ENCODE measurements at regions not wholly inside any gene's neighbourhood (a gene's known extent, or its start where the extent isn't known, plus 50 kb on each side); places are given as distances from the start of the nearest gene placed in this dataset.

GRCh38 chr1:55947446-55947845, 631.9 kb downstream of the PLPP3 start:
- no peak for DNase-seq

- no peak for DNase-seq
Measured at GRCh38 chr1:55943721-55944435, 635.5 kb downstream of the PLPP3 start.

- no peak for DNase-seq
Measured at GRCh38 chr1:55943012-55943411, 636.4 kb downstream of the PLPP3 start.

- no peak for DNase-seq
Measured at GRCh38 chr1:55939866-55940265, 639.5 kb downstream of the PLPP3 start.

- DNase-seq, result no peak
Measured at GRCh38 chr1:55938861-55939260, 640.5 kb downstream of the PLPP3 start.

- no peak for DNase-seq
Measured at GRCh38 chr1:55938376-55938850, 641.0 kb downstream of the PLPP3 start.

GRCh38 chr1:55937840-55938375, 641.5 kb downstream of the PLPP3 start:
- DNase-seq, result no peak

- no peak for DNase-seq
Measured at GRCh38 chr1:55935236-55935635, 644.1 kb downstream of the PLPP3 start.

GRCh38 chr1:55932402-55932801, 647.0 kb downstream of the PLPP3 start:
- DNase-seq, result no peak

- DNase-seq, result no peak
Measured at GRCh38 chr1:55931081-55931940, 648.1 kb downstream of the PLPP3 start.

- DNase-seq, result no peak
Measured at GRCh38 chr1:55929652-55930051, 649.7 kb downstream of the PLPP3 start.

GRCh38 chr1:55928576-55928975, 650.8 kb downstream of the PLPP3 start:
- DNase-seq, result no peak

- DNase-seq, result no peak
Measured at GRCh38 chr1:55927702-55928290, 651.6 kb downstream of the PLPP3 start.

GRCh38 chr1:55926906-55927471, 652.4 kb downstream of the PLPP3 start:
- DNase-seq, result no peak

GRCh38 chr1:55916907-55917306, 662.5 kb downstream of the PLPP3 start:
- no peak for DNase-seq

GRCh38 chr1:55916481-55916880, 662.9 kb downstream of the PLPP3 start:
- DNase-seq, result no peak

- no peak for DNase-seq
Measured at GRCh38 chr1:55913565-55913964, 665.8 kb downstream of the PLPP3 start.

GRCh38 chr1:55912438-55912837, 666.9 kb downstream of the PLPP3 start:
- no peak for DNase-seq

GRCh38 chr1:55904541-55904940, 674.8 kb downstream of the PLPP3 start:
- no peak for DNase-seq

- no peak for DNase-seq
Measured at GRCh38 chr1:55898181-55898580, 681.2 kb downstream of the PLPP3 start.

- DNase-seq, result no peak
Measured at GRCh38 chr1:55896210-55896609, 681.0 kb upstream of the USP24 start.

GRCh38 chr1:55894521-55894920, 679.4 kb upstream of the USP24 start:
- no peak for DNase-seq

GRCh38 chr1:55893155-55893554, 678.0 kb upstream of the USP24 start:
- no peak for DNase-seq
